ENCODE measurements at regions not wholly inside any gene's neighbourhood (a gene's known extent, or its start where the extent isn't known, plus 50 kb on each side); places are given as distances from the start of the nearest gene placed in this dataset.
A peak's percentile ranks its signal among the peaks of the same experiment; 100 is the strongest.

DNA sequence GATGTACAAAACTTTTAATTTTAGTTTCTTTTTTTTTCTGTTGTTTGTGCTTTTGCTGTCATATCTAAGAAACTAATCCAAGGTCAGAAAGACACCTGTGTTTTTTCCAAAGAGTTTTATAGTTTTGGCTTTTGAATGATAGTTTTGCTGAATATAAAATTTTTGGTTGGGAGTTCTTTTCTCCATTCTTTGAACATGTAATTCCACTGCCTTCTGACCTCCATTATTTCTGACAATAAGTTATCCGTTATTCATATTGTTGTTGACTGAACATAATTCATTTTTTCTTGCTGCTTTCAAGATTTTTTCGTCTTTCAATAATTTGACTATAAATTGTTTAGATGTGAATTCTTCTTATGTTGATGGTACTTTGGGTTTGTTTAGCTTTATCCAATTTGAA, 82.2 kb upstream of the SLC24A2 start:
- no peak overlapping the region for H3K4me2 ChIP-seq
- no peaks in the 10 kb centered on the region for H3K4me1 ChIP-seq
- no peak overlapping the region for H3K4me3 ChIP-seq
- no peak for DNase-seq (ENCODE audit: low read depth in 1 of 2, low spot score in 1 of 2)
- ATAC-seq = no peak
- ChIA-PET CTCF (interaction anchor here (0.9 kb wide), 1 partner anchor 61 kb away, joined by 3 read pairs; no protein-coding TSS in a partner anchor), POLR2A (no interaction called here)
- WGBS (ENCODE audit: missing lambda C conversion rate) = 1% methylated on average over 2 of the region's 2 CpGs
- no peaks in the 10 kb centered on the region for H3K9me3 ChIP-seq
- no peak for FAIRE-seq
- no peak for TF ChIP-seq CBX2 (IDR thresholded peaks at IDR 0.05; ENCODE audit: borderline replicate concordance, low read depth)
- TF ChIP-seq TP53 (CRISPR knock-in tag; IDR thresholded peaks at IDR 0.05) = no peak
- TF ChIP-seq FOSB (CRISPR knock-in tag; IDR thresholded peaks at IDR 0.05) = no peak
- no peak for TF ChIP-seq POLR2A (IDR thresholded peaks at IDR 0.05; ENCODE audit: low read length)
- TF ChIP-seq, protein P1, sequence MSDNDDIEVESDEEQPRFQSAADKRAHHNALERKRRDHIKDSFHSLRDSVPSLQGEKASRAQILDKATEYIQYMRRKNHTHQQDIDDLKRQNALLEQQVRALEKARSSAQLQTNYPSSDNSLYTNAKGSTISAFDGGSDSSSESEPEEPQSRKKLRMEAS (IDR thresholded peaks at IDR 0.05) = no peak
- no peak for TF ChIP-seq GATA3 (IDR thresholded peaks at IDR 0.05; ENCODE audit: borderline replicate concordance)
- no peak for TF ChIP-seq NFE2L2 (conservative IDR thresholded peaks at IDR 0.05; ENCODE audit: low read length)
- TF ChIP-seq ZFP36 (IDR thresholded peaks at IDR 0.05; ENCODE audit: borderline replicate concordance, partially characterized antibody) = no peak
- TF ChIP-seq HOXA7 (CRISPR knock-in tag; IDR thresholded peaks at IDR 0.05) = no peak
- TF ChIP-seq RNF2 (IDR thresholded peaks at IDR 0.05; ENCODE audit: borderline replicate concordance, low read depth) = no peak
- TF ChIP-seq ZSCAN20 (CRISPR knock-in tag; IDR thresholded peaks at IDR 0.05) = no peak
- TF ChIP-seq ZNF302 (CRISPR knock-in tag; IDR thresholded peaks at IDR 0.05) = no peak
- no peak for TF ChIP-seq EHF (CRISPR knock-in tag; IDR thresholded peaks at IDR 0.05)
- TF ChIP-seq BHLHE40 (IDR thresholded peaks at IDR 0.05; ENCODE audit: low read depth, low read length) = no peak
- TF ChIP-seq, protein P2, sequence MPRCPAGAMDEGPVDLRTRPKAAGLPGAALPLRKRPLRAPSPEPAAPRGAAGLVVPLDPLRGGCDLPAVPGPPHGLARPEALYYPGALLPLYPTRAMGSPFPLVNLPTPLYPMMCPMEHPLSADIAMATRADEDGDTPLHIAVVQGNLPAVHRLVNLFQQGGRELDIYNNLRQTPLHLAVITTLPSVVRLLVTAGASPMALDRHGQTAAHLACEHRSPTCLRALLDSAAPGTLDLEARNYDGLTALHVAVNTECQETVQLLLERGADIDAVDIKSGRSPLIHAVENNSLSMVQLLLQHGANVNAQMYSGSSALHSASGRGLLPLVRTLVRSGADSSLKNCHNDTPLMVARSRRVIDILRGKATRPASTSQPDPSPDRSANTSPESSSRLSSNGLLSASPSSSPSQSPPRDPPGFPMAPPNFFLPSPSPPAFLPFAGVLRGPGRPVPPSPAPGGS (IDR thresholded peaks at IDR 0.05) = no peak
- no peak for TF ChIP-seq EHMT2 (IDR thresholded peaks at IDR 0.05; ENCODE audit: low read depth)
- TF ChIP-seq, protein P3, sequence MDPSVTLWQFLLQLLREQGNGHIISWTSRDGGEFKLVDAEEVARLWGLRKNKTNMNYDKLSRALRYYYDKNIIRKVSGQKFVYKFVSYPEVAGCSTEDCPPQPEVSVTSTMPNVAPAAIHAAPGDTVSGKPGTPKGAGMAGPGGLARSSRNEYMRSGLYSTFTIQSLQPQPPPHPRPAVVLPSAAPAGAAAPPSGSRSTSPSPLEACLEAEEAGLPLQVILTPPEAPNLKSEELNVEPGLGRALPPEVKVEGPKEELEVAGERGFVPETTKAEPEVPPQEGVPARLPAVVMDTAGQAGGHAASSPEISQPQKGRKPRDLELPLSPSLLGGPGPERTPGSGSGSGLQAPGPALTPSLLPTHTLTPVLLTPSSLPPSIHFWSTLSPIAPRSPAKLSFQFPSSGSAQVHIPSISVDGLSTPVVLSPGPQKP (IDR thresholded peaks at IDR 0.05; ENCODE audit: low read depth, low read length) = no peak
- TF ChIP-seq CHD4 (IDR thresholded peaks at IDR 0.05; ENCODE audit: borderline replicate concordance) = no peak
- TF ChIP-seq KDM5A (IDR thresholded peaks at IDR 0.05) = no peak
- H3K27ac ChIP-seq = no peak overlapping the region

DNA sequence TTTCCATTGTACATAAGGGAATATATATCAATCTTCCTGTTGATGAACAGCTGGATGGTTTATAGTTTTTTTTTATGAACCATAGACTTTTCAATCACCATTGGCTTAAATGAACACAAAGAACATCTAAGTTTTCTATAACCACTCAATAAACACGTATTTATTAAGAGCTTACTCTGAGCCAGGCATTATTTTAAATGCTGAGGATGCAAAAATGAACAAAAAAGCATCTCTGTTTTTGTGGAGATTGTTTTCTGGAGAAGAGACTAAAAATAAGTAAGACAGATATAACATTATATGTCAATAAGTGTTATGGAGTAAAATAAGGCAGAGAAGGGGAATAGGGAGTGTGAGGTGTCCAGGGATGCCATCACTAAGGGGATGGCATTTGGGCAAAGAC, 52.1 kb upstream of the SLC24A2 start:
- 3% methylated on average over 1 of the region's 1 CpG for WGBS (ENCODE audit: missing lambda C conversion rate)
- no peak overlapping the region for H3K27ac ChIP-seq
- ATAC-seq (no peak), DNase-seq (ENCODE audit: low read depth in 1 of 2, low spot score in 1 of 2) (no peak), FAIRE-seq (no peak)
- ChIA-PET CTCF (interaction anchor here (0.9 kb wide), 1 partner anchor 317 kb away, joined by 3 read pairs; no protein-coding TSS in a partner anchor), POLR2A (no interaction called here)
- H3K4me2 ChIP-seq = no peak overlapping the region
- H3K4me3 ChIP-seq = no peak overlapping the region
- TF ChIP-seq FOXS1 (CRISPR knock-in tag; IDR thresholded peaks at IDR 0.05) (no peak), MAFK (IDR thresholded peaks at IDR 0.05; ENCODE audit: partially characterized antibody) (peak; percentile 84), MAZ (IDR thresholded peaks at IDR 0.05; ENCODE audit: borderline replicate concordance, low read depth, low read length) (no peak), TP53 (CRISPR knock-in tag; IDR thresholded peaks at IDR 0.05) (no peak), HOXB13 (CRISPR knock-in tag; IDR thresholded peaks at IDR 0.05; ENCODE audit: low read depth) (no peak)
- TF ChIP-seq, protein P4, sequence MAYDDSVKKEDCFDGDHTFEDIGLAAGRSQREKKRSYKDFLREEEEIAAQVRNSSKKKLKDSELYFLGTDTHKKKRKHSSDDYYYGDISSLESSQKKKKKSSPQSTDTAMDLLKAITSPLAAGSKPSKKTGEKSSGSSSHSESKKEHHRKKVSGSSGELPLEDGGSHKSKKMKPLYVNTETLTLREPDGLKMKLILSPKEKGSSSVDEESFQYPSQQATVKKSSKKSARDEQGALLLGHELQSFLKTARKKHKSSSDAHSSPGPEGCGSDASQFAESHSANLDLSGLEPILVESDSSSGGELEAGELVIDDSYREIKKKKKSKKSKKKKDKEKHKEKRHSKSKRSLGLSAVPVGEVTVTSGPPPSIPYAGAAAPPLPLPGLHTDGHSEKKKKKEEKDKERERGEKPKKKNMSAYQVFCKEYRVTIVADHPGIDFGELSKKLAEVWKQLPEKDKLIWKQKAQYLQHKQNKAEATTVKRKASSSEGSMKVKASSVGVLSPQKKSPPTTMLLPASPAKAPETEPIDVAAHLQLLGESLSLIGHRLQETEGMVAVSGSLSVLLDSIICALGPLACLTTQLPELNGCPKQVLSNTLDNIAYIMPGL (CRISPR knock-in tag; IDR thresholded peaks at IDR 0.05; ENCODE audit: borderline replicate concordance) = no peak
- H3K9me3 ChIP-seq = no peaks in the 10 kb centered on the region
- H3K4me1 ChIP-seq = no peaks in the 10 kb centered on the region

Small RNA genes in the stretch of these regions (small RNA-seq; reads per million reads assigned to genes)
- 0 reads per million in 6 experiments for gene AL158077.1
